ENCODE measurements at regions not wholly inside any gene's neighbourhood (a gene's known extent, or its start where the extent isn't known, plus 50 kb on each side); places are given as distances from the start of the nearest gene placed in this dataset.

DNA sequence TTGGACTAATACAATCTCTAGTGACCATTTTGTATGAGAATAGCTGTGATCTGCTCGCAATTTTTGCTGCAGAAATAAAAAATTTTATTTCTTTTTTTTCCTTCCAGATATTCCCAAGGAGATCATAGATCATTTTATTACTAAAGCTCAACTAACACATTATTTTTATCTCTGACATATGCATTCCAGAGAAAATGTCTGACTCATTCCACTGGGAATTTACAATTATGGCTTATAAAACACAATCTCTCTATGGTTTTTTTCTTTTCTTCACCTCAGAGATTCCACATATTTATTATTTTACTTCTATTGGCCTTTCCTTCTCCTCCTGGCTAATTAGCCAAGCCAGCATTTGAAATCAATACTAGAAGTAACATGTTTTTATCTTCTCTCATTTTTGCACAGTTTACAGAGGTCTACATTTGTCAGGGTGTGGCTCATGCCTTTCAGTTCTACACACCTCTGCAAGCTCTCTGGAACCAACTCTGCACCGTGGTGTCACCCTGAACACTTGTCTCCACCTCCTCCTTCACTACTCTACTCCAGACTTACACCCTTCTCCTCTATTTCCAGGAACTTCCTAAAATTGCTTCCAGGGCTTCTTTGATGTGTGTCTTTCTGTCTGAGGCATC, 59.8 kb upstream of the GPM6A start:
- H3K27ac Mint-ChIP-seq (ENCODE audit: unreplicated experiment): no peak overlapping the region
- no peak for DNase-seq (ENCODE audit: low read depth, low spot score)
- no peak overlapping the region for H3K4me3 Mint-ChIP-seq
- TF ChIP-seq, protein P1, sequence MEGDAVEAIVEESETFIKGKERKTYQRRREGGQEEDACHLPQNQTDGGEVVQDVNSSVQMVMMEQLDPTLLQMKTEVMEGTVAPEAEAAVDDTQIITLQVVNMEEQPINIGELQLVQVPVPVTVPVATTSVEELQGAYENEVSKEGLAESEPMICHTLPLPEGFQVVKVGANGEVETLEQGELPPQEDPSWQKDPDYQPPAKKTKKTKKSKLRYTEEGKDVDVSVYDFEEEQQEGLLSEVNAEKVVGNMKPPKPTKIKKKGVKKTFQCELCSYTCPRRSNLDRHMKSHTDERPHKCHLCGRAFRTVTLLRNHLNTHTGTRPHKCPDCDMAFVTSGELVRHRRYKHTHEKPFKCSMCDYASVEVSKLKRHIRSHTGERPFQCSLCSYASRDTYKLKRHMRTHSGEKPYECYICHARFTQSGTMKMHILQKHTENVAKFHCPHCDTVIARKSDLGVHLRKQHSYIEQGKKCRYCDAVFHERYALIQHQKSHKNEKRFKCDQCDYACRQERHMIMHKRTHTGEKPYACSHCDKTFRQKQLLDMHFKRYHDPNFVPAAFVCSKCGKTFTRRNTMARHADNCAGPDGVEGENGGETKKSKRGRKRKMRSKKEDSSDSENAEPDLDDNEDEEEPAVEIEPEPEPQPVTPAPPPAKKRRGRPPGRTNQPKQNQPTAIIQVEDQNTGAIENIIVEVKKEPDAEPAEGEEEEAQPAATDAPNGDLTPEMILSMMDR (conservative IDR thresholded peaks at IDR 0.05): no peak
- no peaks in the 10 kb centered on the region for H3K4me1 Mint-ChIP-seq
- peaks cover 4% of the 10 kb centered on the region for H3K36me3 Mint-ChIP-seq (ENCODE audit: low read depth)
- H3K27me3 Mint-ChIP-seq (ENCODE audit: low read depth): no peaks in the 10 kb centered on the region
- H3K9me3 Mint-ChIP-seq: peaks cover 11% of the 10 kb centered on the region

GRCh38 chr4:175873707-175874106, 61.6 kb upstream of the GPM6A start:
- TF ChIP-seq, protein P1 (conservative IDR thresholded peaks at IDR 0.05): no peak
- Mint-ChIP-seq H3K27ac (ENCODE audit: unreplicated experiment) (no peak overlapping the region), H3K4me1 (no peaks in the 10 kb centered on the region), H3K9me3 (peaks cover 3% of the 10 kb centered on the region), H3K4me3 (no peak overlapping the region), H3K36me3 (ENCODE audit: low read depth) (no peaks in the 10 kb centered on the region), H3K27me3 (ENCODE audit: low read depth) (no peaks in the 10 kb centered on the region)
- DNase-seq (ENCODE audit: low read depth, low spot score): no peak

DNA sequence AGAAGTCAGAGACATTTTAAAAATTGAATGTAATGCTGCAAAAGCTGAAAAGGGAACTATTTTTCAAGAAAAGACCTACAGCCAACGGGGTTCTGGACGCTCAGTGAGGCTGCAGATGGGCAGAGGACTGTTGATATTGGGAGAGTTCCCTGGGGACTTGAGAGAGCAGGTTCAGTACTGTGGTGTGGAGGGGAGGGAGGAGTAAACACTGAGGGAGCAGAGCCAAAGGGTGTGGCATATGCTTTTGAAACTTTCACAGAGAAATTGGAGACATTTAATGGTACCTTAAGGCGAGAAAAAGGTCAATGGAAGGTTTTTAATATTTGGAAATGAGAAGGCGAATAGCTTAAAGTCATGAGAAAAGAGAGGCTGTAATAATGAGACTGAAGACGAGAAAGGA, 62.2 kb upstream of the GPM6A start:
- no peak overlapping the region for H3K4me3 Mint-ChIP-seq
- H3K27me3 Mint-ChIP-seq (ENCODE audit: low read depth): no peaks in the 10 kb centered on the region
- H3K36me3 Mint-ChIP-seq (ENCODE audit: low read depth): no peaks in the 10 kb centered on the region
- no peaks in the 10 kb centered on the region for H3K4me1 Mint-ChIP-seq
- DNase-seq (ENCODE audit: low read depth, low spot score): no peak
- peaks cover 6% of the 10 kb centered on the region for H3K9me3 Mint-ChIP-seq
- H3K27ac Mint-ChIP-seq (ENCODE audit: unreplicated experiment): no peak overlapping the region
- TF ChIP-seq, protein P1 (conservative IDR thresholded peaks at IDR 0.05): no peak

- no peak overlapping the region for H3K27ac Mint-ChIP-seq (ENCODE audit: unreplicated experiment)
- H3K27me3 Mint-ChIP-seq (ENCODE audit: low read depth): no peaks in the 10 kb centered on the region
- no peaks in the 10 kb centered on the region for H3K36me3 Mint-ChIP-seq (ENCODE audit: low read depth)
- H3K4me3 Mint-ChIP-seq: no peak overlapping the region
- H3K9me3 Mint-ChIP-seq: peaks cover 9% of the 10 kb centered on the region
- H3K4me1 Mint-ChIP-seq: no peaks in the 10 kb centered on the region
- TF ChIP-seq, protein P1 (conservative IDR thresholded peaks at IDR 0.05): no peak
- DNase-seq (ENCODE audit: low read depth, low spot score): no peak
Observed at GRCh38 chr4:175875993-175876771, 64.1 kb upstream of the GPM6A start.

- Mint-ChIP-seq H3K36me3 (ENCODE audit: low read depth) (peaks cover 7% of the 10 kb centered on the region), H3K4me1 (no peaks in the 10 kb centered on the region), H3K9me3 (peaks cover 14% of the 10 kb centered on the region), H3K27me3 (ENCODE audit: low read depth) (no peaks in the 10 kb centered on the region), H3K27ac (ENCODE audit: unreplicated experiment) (no peak overlapping the region), H3K4me3 (no peak overlapping the region)
- no peak for DNase-seq (ENCODE audit: low read depth, low spot score)
- TF ChIP-seq, protein P1 (conservative IDR thresholded peaks at IDR 0.05): no peak
Observed at GRCh38 chr4:175882891-175883290, 70.8 kb upstream of the GPM6A start.
